ENCODE measurements at regions not wholly inside any gene's neighbourhood (a gene's known extent, or its start where the extent isn't known, plus 50 kb on each side); places are given as distances from the start of the nearest gene placed in this dataset.
A peak's percentile ranks its signal among the peaks of the same experiment; 100 is the strongest.

GRCh38 chr14:103205541-103205906 is 82.3 kb downstream of the TNFAIP2 start:
- Histone ChIP-seq H3K79me2 (ENCODE audit: control insufficient read depth, insufficient read depth, low read length, poor library complexity) (no peaks in the 10 kb centered on the region), H2BK12ac (ENCODE audit: low read length) (no peak overlapping the region), H2BK120ac (ENCODE audit: insufficient read depth, low read length, poor library complexity) (peak overlapping the region; percentile 49), H4K91ac (ENCODE audit: low read depth, low read length) (no peak overlapping the region), H2AK5ac (ENCODE audit: low read length) (no peak overlapping the region), H3K79me1 (ENCODE audit: low read length) (peaks cover 2% of the 10 kb centered on the region), H3K18ac (ENCODE audit: low read length) (no peak overlapping the region), H3K23ac (ENCODE audit: low read length) (no peak overlapping the region), H2BK5ac (ENCODE audit: low read depth, low read length, poor library complexity) (no peak overlapping the region), H3K4me1 (ENCODE audit: control insufficient read depth in 1 of 2, insufficient read depth in 2 of 2, low read length in 2 of 2) (peaks cover 3 to 6% of the 10 kb centered on the region in 2 experiments), H3K4me2 (ENCODE audit: low read length) (no peak overlapping the region), H4K8ac (ENCODE audit: low read depth, low read length) (no peak overlapping the region), H3K9me3 (ENCODE audit: insufficient read depth, low read depth, low read length) (peaks cover 30% of the 10 kb centered on the region), H3K4ac (ENCODE audit: low read depth, low read length) (no peak overlapping the region), H3K14ac (ENCODE audit: low read length) (no peak overlapping the region), H3K27me3 (ENCODE audit: insufficient read depth, low read length) (peaks cover 19% of the 10 kb centered on the region), H3K4me3 (ENCODE audit: low read depth, low read length) (no peak overlapping the region), H3K36me3 (ENCODE audit: control insufficient read depth in 1 of 2, insufficient read depth in 2 of 2, low read length in 2 of 2) (peaks cover 0 to 3% of the 10 kb centered on the region in 2 experiments), H2AFZ (ENCODE audit: insufficient read depth, low read length, poor library complexity) (no peak overlapping the region), H3K9ac (ENCODE audit: low read length) (no peak overlapping the region), H4K12ac (ENCODE audit: low read depth, low read length) (no peak overlapping the region), H3K27ac (ENCODE audit: low read depth, low read length) (no peak overlapping the region)
- no peak for DNase-seq
- no CpG with 5 or more reads among the region's 3 CpGs for WGBS (ENCODE audit: extremely low coverage, insufficient coverage, insufficient read length)

GRCh38 chr14:103206023-103206481 is 82.8 kb downstream of the TNFAIP2 start:
- no peak overlapping the region for H4K91ac ChIP-seq (ENCODE audit: low read depth, low read length)
- no peak overlapping the region for H3K23ac ChIP-seq (ENCODE audit: low read length)
- no peak overlapping the region for H2AFZ ChIP-seq (ENCODE audit: insufficient read depth, low read length, poor library complexity)
- H3K4me1 ChIP-seq (ENCODE audit: control insufficient read depth in 1 of 2, insufficient read depth in 2 of 2, low read length in 2 of 2), result peaks cover 3 to 6% of the 10 kb centered on the region in 2 experiments
- no peak overlapping the region for H4K12ac ChIP-seq (ENCODE audit: low read depth, low read length)
- no peak overlapping the region for H3K4me3 ChIP-seq (ENCODE audit: low read depth, low read length)
- H3K36me3 ChIP-seq (ENCODE audit: control insufficient read depth in 1 of 2, insufficient read depth in 2 of 2, low read length in 2 of 2), result peaks cover 0 to 3% of the 10 kb centered on the region in 2 experiments
- peaks cover 2% of the 10 kb centered on the region for H3K79me1 ChIP-seq (ENCODE audit: low read length)
- H3K14ac ChIP-seq (ENCODE audit: low read length), result no peak overlapping the region
- no peak overlapping the region for H3K9ac ChIP-seq (ENCODE audit: low read length)
- no peak overlapping the region for H4K8ac ChIP-seq (ENCODE audit: low read depth, low read length)
- peak in 1 of 2 donors; percentile 44 for DNase-seq
- no peak overlapping the region for H2AK5ac ChIP-seq (ENCODE audit: low read length)
- no peaks in the 10 kb centered on the region for H3K79me2 ChIP-seq (ENCODE audit: control insufficient read depth, insufficient read depth, low read length, poor library complexity)
- no peak overlapping the region for H3K4ac ChIP-seq (ENCODE audit: low read depth, low read length)
- H2BK12ac ChIP-seq (ENCODE audit: low read length), result no peak overlapping the region
- WGBS (ENCODE audit: extremely low coverage, insufficient coverage, insufficient read length), result no CpG with 5 or more reads among the region's 4 CpGs
- H2BK5ac ChIP-seq (ENCODE audit: low read depth, low read length, poor library complexity), result no peak overlapping the region
- H3K9me3 ChIP-seq (ENCODE audit: insufficient read depth, low read depth, low read length), result peaks cover 30% of the 10 kb centered on the region
- H3K27me3 ChIP-seq (ENCODE audit: insufficient read depth, low read length), result peaks cover 19% of the 10 kb centered on the region
- H2BK120ac ChIP-seq (ENCODE audit: insufficient read depth, low read length, poor library complexity), result no peak overlapping the region
- no peak overlapping the region for H3K18ac ChIP-seq (ENCODE audit: low read length)
- no peak overlapping the region for H3K4me2 ChIP-seq (ENCODE audit: low read length)
- no peak overlapping the region for H3K27ac ChIP-seq (ENCODE audit: low read depth, low read length)

GRCh38 chr14:103206836-103207387 is 83.7 kb downstream of the TNFAIP2 start:
- no peak overlapping the region for H3K27ac ChIP-seq (ENCODE audit: low read depth, low read length)

GRCh38 chr14:103207388-103208072 is 84.3 kb downstream of the TNFAIP2 start:
- Histone ChIP-seq H2BK5ac (ENCODE audit: low read depth, low read length, poor library complexity) (no peak overlapping the region), H3K27ac (ENCODE audit: low read depth, low read length) (no peak overlapping the region), H3K79me1 (ENCODE audit: low read length) (peaks cover 2% of the 10 kb centered on the region), H3K4me2 (ENCODE audit: low read length) (peak overlapping the region; percentile 79), H3K9ac (ENCODE audit: low read length) (no peak overlapping the region), H3K18ac (ENCODE audit: low read length) (no peak overlapping the region), H2BK12ac (ENCODE audit: low read length) (no peak overlapping the region), H3K27me3 (ENCODE audit: insufficient read depth, low read length) (peaks cover 19% of the 10 kb centered on the region), H3K4me3 (ENCODE audit: low read depth, low read length) (peak overlapping the region; percentile 64), H3K79me2 (ENCODE audit: control insufficient read depth, insufficient read depth, low read length, poor library complexity) (no peaks in the 10 kb centered on the region), H3K9me3 (ENCODE audit: insufficient read depth, low read depth, low read length) (peaks cover 26% of the 10 kb centered on the region), H4K8ac (ENCODE audit: low read depth, low read length) (no peak overlapping the region), H3K4ac (ENCODE audit: low read depth, low read length) (no peak overlapping the region), H3K23ac (ENCODE audit: low read length) (no peak overlapping the region), H4K12ac (ENCODE audit: low read depth, low read length) (no peak overlapping the region), H3K36me3 (ENCODE audit: control insufficient read depth in 1 of 2, insufficient read depth in 2 of 2, low read length in 2 of 2) (peaks cover 0 to 3% of the 10 kb centered on the region in 2 experiments), H3K4me1 (ENCODE audit: control insufficient read depth in 1 of 2, insufficient read depth in 2 of 2, low read length in 2 of 2) (peaks cover 3 to 6% of the 10 kb centered on the region in 2 experiments), H3K14ac (ENCODE audit: low read length) (no peak overlapping the region), H2AFZ (ENCODE audit: insufficient read depth, low read length, poor library complexity) (no peak overlapping the region), H4K91ac (ENCODE audit: low read depth, low read length) (no peak overlapping the region), H2BK120ac (ENCODE audit: insufficient read depth, low read length, poor library complexity) (no peak overlapping the region), H2AK5ac (ENCODE audit: low read length) (no peak overlapping the region)
- peak; percentile 26 to 60 for DNase-seq
- no CpG with 5 or more reads among the region's 80 CpGs for WGBS (ENCODE audit: extremely low coverage, insufficient coverage, insufficient read length)

More at GRCh38 chr14:103206836-103207387, 83.7 kb downstream of the TNFAIP2 start:
- H3K27me3 ChIP-seq (ENCODE audit: insufficient read depth, low read length), result peaks cover 19% of the 10 kb centered on the region
- peak; percentile 63 to 66 for DNase-seq
- H2AK5ac ChIP-seq (ENCODE audit: low read length), result no peak overlapping the region
- no CpG with 5 or more reads among the region's 27 CpGs for WGBS (ENCODE audit: extremely low coverage, insufficient coverage, insufficient read length)
- H2AFZ ChIP-seq (ENCODE audit: insufficient read depth, low read length, poor library complexity), result no peak overlapping the region
- no peak overlapping the region for H3K14ac ChIP-seq (ENCODE audit: low read length)
- H3K4me1 ChIP-seq (ENCODE audit: control insufficient read depth in 1 of 2, insufficient read depth in 2 of 2, low read length in 2 of 2), result peaks cover 3 to 6% of the 10 kb centered on the region in 2 experiments
- H4K91ac ChIP-seq (ENCODE audit: low read depth, low read length), result no peak overlapping the region
- peak overlapping the region; percentile 79 for H3K4me2 ChIP-seq (ENCODE audit: low read length)
- no peak overlapping the region for H4K12ac ChIP-seq (ENCODE audit: low read depth, low read length)
- H2BK5ac ChIP-seq (ENCODE audit: low read depth, low read length, poor library complexity), result no peak overlapping the region
- no peak overlapping the region for H2BK12ac ChIP-seq (ENCODE audit: low read length)
- no peak overlapping the region for H3K23ac ChIP-seq (ENCODE audit: low read length)
- peak overlapping the region; percentile 64 for H3K4me3 ChIP-seq (ENCODE audit: low read depth, low read length)
- H4K8ac ChIP-seq (ENCODE audit: low read depth, low read length), result no peak overlapping the region
- H3K18ac ChIP-seq (ENCODE audit: low read length), result no peak overlapping the region
- H3K36me3 ChIP-seq (ENCODE audit: control insufficient read depth in 1 of 2, insufficient read depth in 2 of 2, low read length in 2 of 2), result peaks cover 0 to 3% of the 10 kb centered on the region in 2 experiments
- H3K79me2 ChIP-seq (ENCODE audit: control insufficient read depth, insufficient read depth, low read length, poor library complexity), result no peaks in the 10 kb centered on the region
- H3K79me1 ChIP-seq (ENCODE audit: low read length), result peaks cover 2% of the 10 kb centered on the region
- H3K9ac ChIP-seq (ENCODE audit: low read length), result no peak overlapping the region
- H3K9me3 ChIP-seq (ENCODE audit: insufficient read depth, low read depth, low read length), result peaks cover 27% of the 10 kb centered on the region
- no peak overlapping the region for H2BK120ac ChIP-seq (ENCODE audit: insufficient read depth, low read length, poor library complexity)
- H3K4ac ChIP-seq (ENCODE audit: low read depth, low read length), result no peak overlapping the region

All from trophoblast cell (in vitro differentiated cells and primary cell).